ENCODE measurements at regions not wholly inside any gene's neighbourhood (a gene's known extent, or its start where the extent isn't known, plus 50 kb on each side); places are given as distances from the start of the nearest gene placed in this dataset.

DNA sequence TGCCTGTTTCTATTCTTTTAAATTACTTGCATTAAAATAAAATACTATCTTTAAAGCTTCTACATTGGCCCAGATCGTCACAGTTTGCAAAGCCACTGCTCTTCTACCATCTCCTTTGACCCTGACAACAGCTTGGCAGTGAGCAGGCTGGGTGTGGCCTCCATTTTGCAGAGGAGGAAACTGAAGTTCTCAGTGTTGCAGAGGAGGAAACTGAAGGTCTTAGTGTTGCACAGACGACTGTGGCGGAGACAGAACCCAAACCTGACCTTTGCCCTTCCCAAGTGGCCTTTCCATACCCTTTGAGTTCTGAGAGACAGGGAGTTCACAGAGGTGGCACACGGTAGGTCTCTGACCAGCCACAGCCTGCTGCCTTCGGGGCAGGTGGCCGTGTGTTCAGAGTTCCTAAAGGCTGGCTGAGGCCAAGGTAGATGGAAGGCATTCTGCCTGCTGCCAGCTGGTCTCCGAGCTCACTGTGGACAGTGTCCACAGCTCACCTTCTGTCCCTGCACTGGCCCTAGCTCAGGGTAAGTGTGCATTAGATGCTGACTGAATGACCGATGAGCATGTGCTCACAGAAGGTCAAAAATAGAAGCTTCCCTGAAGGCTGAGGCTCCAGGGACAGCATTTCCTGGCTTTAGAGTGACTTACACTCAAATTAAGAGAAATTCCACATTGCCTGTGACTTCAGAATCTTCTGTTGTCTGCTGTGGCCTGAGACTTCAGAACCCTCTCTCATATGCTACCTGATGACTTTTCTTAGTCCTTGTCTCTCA lies 113.5 kb upstream of the SLC24A3 start:
- WGBS, 2 donors = 42 to 69% methylated on average over 8 of the region's 8 CpGs
- H3K4me3 ChIP-seq (ENCODE audit: low read depth, poor library complexity, severe bottlenecking) = no peak overlapping the region
- DNase-seq (ENCODE audit: low spot score in 2 of 2) = no peak
- intact Hi-C loops (cut with DNase I; ENCODE audit: low total_unique reads) = no loop called here
- TF ChIP-seq, protein P1, sequence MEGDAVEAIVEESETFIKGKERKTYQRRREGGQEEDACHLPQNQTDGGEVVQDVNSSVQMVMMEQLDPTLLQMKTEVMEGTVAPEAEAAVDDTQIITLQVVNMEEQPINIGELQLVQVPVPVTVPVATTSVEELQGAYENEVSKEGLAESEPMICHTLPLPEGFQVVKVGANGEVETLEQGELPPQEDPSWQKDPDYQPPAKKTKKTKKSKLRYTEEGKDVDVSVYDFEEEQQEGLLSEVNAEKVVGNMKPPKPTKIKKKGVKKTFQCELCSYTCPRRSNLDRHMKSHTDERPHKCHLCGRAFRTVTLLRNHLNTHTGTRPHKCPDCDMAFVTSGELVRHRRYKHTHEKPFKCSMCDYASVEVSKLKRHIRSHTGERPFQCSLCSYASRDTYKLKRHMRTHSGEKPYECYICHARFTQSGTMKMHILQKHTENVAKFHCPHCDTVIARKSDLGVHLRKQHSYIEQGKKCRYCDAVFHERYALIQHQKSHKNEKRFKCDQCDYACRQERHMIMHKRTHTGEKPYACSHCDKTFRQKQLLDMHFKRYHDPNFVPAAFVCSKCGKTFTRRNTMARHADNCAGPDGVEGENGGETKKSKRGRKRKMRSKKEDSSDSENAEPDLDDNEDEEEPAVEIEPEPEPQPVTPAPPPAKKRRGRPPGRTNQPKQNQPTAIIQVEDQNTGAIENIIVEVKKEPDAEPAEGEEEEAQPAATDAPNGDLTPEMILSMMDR (IDR thresholded peaks at IDR 0.05) = no peak
- no peak for TF ChIP-seq POLR2A (IDR thresholded peaks at IDR 0.05)

DNA sequence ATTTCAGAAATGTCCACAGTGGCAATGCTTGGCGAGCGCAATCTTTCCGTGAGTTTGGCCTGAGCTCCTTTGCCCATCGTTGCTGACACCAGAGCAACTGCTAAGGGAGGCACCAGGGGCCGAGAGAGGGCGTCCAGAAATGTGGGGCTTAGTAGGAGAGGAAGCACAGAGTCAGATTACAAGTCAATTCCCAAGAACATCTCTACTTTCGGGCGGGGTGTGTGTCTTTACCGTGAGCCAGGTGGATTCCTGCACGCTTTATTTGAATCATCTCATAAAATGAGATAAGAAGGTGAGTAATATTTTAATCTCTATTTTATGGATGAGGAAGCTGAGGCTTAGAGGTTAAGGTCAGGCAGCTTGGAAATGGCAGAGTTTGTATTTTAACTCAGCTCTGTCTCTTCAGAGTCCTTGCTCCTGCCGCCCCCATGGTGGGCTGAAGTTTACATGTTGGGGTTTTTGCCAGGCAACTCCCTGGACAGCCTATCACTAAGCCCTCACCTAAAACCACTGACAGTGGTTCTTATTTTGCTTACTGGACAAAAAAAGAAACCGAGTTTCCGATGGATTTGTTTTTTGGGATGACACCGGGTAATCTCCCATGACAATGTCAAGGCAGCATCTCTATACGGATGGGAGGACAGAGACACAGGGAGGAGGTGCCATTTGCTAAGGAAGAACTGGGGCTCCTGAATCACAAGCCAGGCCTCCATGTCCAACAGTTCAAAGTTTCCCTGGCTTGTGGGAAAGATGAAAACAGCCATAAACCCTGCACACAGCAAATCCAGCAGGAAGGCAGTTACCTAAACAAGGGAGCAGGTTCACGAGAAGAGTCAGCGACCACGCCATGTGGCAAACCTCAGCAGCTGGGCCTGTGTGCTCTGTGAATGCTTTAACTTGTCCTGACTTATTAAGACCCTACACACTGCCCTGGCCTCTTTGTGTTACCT lies 112.6 kb upstream of the SLC24A3 start:
- TF ChIP-seq, protein P1 (IDR thresholded peaks at IDR 0.05) = no peak
- TF ChIP-seq POLR2A (IDR thresholded peaks at IDR 0.05) = no peak
- 77 to 89% methylated on average over 18 of the region's 18 CpGs for WGBS, 2 donors
- no peak for DNase-seq (ENCODE audit: low spot score in 2 of 2)
- H3K4me3 ChIP-seq (ENCODE audit: low read depth, poor library complexity, severe bottlenecking) = no peak overlapping the region
- intact Hi-C loops (cut with DNase I; ENCODE audit: low total_unique reads) = no loop called here

DNA sequence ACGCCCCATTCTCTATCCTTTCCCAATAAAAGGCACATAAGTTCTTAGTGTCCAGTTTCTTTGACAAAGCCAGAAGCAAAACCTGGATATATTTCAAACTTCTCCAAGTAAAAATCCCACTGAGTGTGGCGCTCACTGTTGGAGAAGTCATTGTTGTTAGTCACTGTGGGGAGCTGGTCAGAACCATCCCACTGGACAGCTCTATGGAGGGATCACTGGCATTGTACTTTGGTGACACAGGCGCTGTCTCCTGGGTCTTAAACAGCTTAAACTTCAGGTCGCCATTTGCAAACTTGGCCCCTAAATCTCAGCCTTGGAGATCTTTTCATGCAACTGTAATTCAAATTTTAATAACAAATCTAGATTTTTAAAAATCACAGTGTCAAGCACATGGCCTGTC lies 111.5 kb upstream of the SLC24A3 start:
- intact Hi-C loops (cut with DNase I; ENCODE audit: low total_unique reads) = no loop called here
- no peak for DNase-seq (ENCODE audit: low spot score in 2 of 2)
- no peak overlapping the region for H3K4me3 ChIP-seq (ENCODE audit: low read depth, poor library complexity, severe bottlenecking)
- TF ChIP-seq, protein P1 (IDR thresholded peaks at IDR 0.05) = no peak
- TF ChIP-seq POLR2A (IDR thresholded peaks at IDR 0.05) = no peak
- WGBS, 2 donors = 85 to 92% methylated on average over 4 of the region's 4 CpGs

DNA sequence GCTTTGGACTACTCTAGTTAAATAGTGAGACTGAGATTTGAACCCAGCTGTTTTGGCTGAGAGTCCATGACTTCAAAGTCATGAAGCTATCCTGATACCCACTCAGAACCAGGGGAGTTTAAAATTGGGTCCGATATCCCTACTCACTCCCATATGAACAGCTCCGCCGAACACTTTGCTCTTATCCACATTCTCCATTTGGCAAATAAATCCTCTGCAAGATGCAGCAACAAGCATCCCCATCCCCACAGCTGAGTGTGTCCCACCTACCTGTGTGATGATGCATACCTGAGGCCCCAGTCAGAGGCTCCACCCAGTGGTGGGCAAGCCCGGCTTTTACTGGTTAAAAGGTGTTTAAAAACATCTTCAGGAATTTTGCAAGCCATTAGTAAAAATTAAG lies 108.3 kb upstream of the SLC24A3 start:
- no peak for TF ChIP-seq POLR2A (IDR thresholded peaks at IDR 0.05)
- TF ChIP-seq, protein P1 (IDR thresholded peaks at IDR 0.05) = no peak
- intact Hi-C loops (cut with DNase I; ENCODE audit: low total_unique reads) = no loop called here
- DNase-seq (ENCODE audit: low spot score in 2 of 2) = no peak
- H3K4me3 ChIP-seq (ENCODE audit: low read depth, poor library complexity, severe bottlenecking) = no peak overlapping the region
- 97 to 98% methylated on average over 4 of the region's 4 CpGs for WGBS, 2 donors

DNA sequence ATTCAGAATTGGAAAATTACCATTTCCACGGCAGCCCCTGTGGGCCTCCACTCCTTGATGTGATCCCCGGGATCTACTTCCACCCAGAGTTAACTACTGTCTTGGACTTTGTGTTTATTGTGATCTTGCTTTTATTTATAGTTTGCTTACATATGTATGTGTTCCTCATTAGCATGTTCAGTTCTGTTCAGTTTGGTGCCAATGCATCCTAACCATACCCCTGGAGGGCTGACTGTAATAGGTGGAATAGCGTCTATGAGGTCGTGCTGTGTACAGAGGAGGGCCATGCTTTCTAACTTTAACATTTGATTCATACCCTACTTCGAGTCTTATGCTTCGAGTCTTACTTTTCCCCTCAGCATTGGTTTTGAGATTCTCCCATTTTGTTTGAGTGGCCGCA lies 104.3 kb upstream of the SLC24A3 start:
- H3K4me3 ChIP-seq (ENCODE audit: low read depth, poor library complexity, severe bottlenecking) = no peak overlapping the region
- no peak for DNase-seq (ENCODE audit: low spot score in 2 of 2)
- intact Hi-C loops (cut with DNase I; ENCODE audit: low total_unique reads) = no loop called here
- 79 to 93% methylated on average over 7 of the region's 7 CpGs for WGBS, 2 donors
- no peak for TF ChIP-seq POLR2A (IDR thresholded peaks at IDR 0.05)
- TF ChIP-seq, protein P1 (IDR thresholded peaks at IDR 0.05) = no peak

Measured in lower leg skin (tissue), 4 donors.